ENCODE measurements at regions not wholly inside any gene's neighbourhood (a gene's known extent, or its start where the extent isn't known, plus 50 kb on each side); places are given as distances from the start of the nearest gene placed in this dataset.

GRCh38 chr7:80036107-80036506 is 98.5 kb upstream of the GNAI1 start:
- no peak for TF ChIP-seq CTCF (IDR thresholded peaks at IDR 0.05; ENCODE audit: low read length)
- TF ChIP-seq EZH2 (optimal IDR thresholded peaks at IDR 0.05; ENCODE audit: low read depth, low read length), result no peak
